Activated CD8-positive, alpha-beta memory T cell treated with anti-CD3 and anti-CD28 coated beads, Interleukin-2, amount 10 ng/mL, durations not matched to agents 7 days and 5 days (primary cell): ENCODE measurements at regions not wholly inside any gene's neighbourhood (a gene's known extent, or its start where the extent isn't known, plus 50 kb on each side); places are given as distances from the start of the nearest gene placed in this dataset.

Experiments
- ATAC-seq: fragments of 150-1000 bp; cut with Tn5 transposase; one replicate; pipeline ENCODE4 v1.10.0; 2021; ENCODE audit warnings: moderate library complexity
- CTCF ChIA-PET: fragments of 350-600 bp; sonication (Branson Sonifier 250); formaldehyde crosslinking; loops from one replicate; lab custom pipeline; 2021; ENCODE audit warnings: antibody characterized with exemption; lab: Charles Lee
- DNase-seq: peaks from one replicate; pipeline ENCODE4 v3.0.0-alpha.2; 2020
- H3K27ac Mint-ChIP-seq: one replicate; pipeline ENCODE4 v1.8.0; 2021; ENCODE audit warnings: mild to moderate bottlenecking, mixed read lengths
- H3K27me3 Mint-ChIP-seq: one replicate; pipeline ENCODE4 v1.8.0; 2021; ENCODE audit warnings: mixed read lengths
- H3K36me3 Mint-ChIP-seq: one replicate; pipeline ENCODE4 v1.8.0; 2021; ENCODE audit warnings: mild to moderate bottlenecking, mixed read lengths
- H3K4me1 Mint-ChIP-seq: one replicate; pipeline ENCODE4 v1.8.0; 2021; ENCODE audit warnings: mixed read lengths
- H3K4me3 Mint-ChIP-seq: one replicate; pipeline ENCODE4 v1.8.0; 2021; ENCODE audit warnings: mild to moderate bottlenecking, moderate library complexity, mixed read lengths
- H3K9me3 Mint-ChIP-seq: one replicate; pipeline ENCODE4 v1.8.0; 2022; ENCODE audit warnings: low read depth, mixed read lengths

GRCh38 chr16:75918109-75918508 lies 191.8 kb upstream of the CPHXL start:
- CTCF ChIA-PET = no interaction called here
- no peaks in the 10 kb centered on the region for H3K9me3 Mint-ChIP-seq
- H3K27ac Mint-ChIP-seq = no peak overlapping the region
- no peaks in the 10 kb centered on the region for H3K4me1 Mint-ChIP-seq
- no peak overlapping the region for H3K4me3 Mint-ChIP-seq
- DNase-seq = no peak
- H3K27me3 Mint-ChIP-seq = no peaks in the 10 kb centered on the region
- no peak for ATAC-seq
- H3K36me3 Mint-ChIP-seq = no peaks in the 10 kb centered on the region

GRCh38 chr16:75919664-75920063 lies 193.4 kb upstream of the CPHXL start:
- no peak overlapping the region for H3K27ac Mint-ChIP-seq
- no peaks in the 10 kb centered on the region for H3K4me1 Mint-ChIP-seq
- DNase-seq (no peak), ATAC-seq (no peak)
- no peaks in the 10 kb centered on the region for H3K9me3 Mint-ChIP-seq
- H3K36me3 Mint-ChIP-seq = no peaks in the 10 kb centered on the region
- H3K27me3 Mint-ChIP-seq = no peaks in the 10 kb centered on the region
- no peak overlapping the region for H3K4me3 Mint-ChIP-seq
- CTCF ChIA-PET = no interaction called here

GRCh38 chr16:75921281-75921680 lies 195.0 kb upstream of the CPHXL start:
- no peak for ATAC-seq
- H3K36me3 Mint-ChIP-seq = no peaks in the 10 kb centered on the region
- no peak overlapping the region for H3K4me3 Mint-ChIP-seq
- no peaks in the 10 kb centered on the region for H3K27me3 Mint-ChIP-seq
- no peak for DNase-seq
- H3K27ac Mint-ChIP-seq = no peak overlapping the region
- CTCF ChIA-PET = no interaction called here
- H3K4me1 Mint-ChIP-seq = no peaks in the 10 kb centered on the region
- no peaks in the 10 kb centered on the region for H3K9me3 Mint-ChIP-seq

- no peak for DNase-seq
- Mint-ChIP-seq H3K4me3 (no peak overlapping the region), H3K4me1 (no peaks in the 10 kb centered on the region), H3K27ac (no peak overlapping the region), H3K27me3 (no peaks in the 10 kb centered on the region), H3K36me3 (no peaks in the 10 kb centered on the region), H3K9me3 (no peaks in the 10 kb centered on the region)
- no peak for ATAC-seq
- CTCF ChIA-PET = no interaction called here
Measured at GRCh38 chr16:75922250-75922649, 196.0 kb upstream of the CPHXL start.

- Mint-ChIP-seq H3K9me3 (no peaks in the 10 kb centered on the region), H3K4me1 (no peaks in the 10 kb centered on the region), H3K27me3 (no peaks in the 10 kb centered on the region), H3K36me3 (no peaks in the 10 kb centered on the region), H3K4me3 (no peak overlapping the region), H3K27ac (no peak overlapping the region)
- CTCF ChIA-PET = no interaction called here
- DNase-seq = no peak
- no peak for ATAC-seq
Measured at GRCh38 chr16:75924397-75924796, 198.1 kb upstream of the CPHXL start.

DNA sequence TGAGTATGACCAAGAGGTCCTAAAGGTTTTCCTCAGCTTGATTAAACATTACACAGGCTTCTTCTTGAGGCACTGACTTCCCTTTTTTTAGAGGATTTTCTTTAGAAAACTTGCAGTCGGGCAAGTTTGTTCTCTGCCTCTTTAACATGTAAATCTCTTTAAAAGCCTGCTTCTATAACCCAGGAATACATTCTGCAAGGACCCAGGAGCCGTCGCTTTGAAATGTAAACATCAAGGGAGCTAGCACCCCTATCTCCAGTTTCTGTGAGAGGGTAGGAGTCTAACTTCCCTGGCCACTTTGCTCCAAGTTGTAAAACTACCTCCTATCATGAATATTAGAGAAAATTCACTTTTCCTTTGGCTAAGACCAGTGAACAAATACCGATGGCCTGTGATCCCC lies 201.5 kb upstream of the CPHXL start:
- CTCF ChIA-PET = interaction anchor here (0.6 kb wide), 1 partner anchor 1135 kb away, joined by 3 read pairs; no protein-coding TSS in a partner anchor
- Mint-ChIP-seq H3K4me1 (no peaks in the 10 kb centered on the region), H3K9me3 (no peaks in the 10 kb centered on the region), H3K27ac (no peak overlapping the region), H3K27me3 (no peaks in the 10 kb centered on the region), H3K4me3 (no peak overlapping the region), H3K36me3 (no peaks in the 10 kb centered on the region)
- no peak for ATAC-seq
- no peak for DNase-seq

GRCh38 chr16:75928295-75928694 lies 202.0 kb upstream of the CPHXL start:
- ATAC-seq = no peak
- Mint-ChIP-seq H3K9me3 (no peaks in the 10 kb centered on the region), H3K36me3 (no peaks in the 10 kb centered on the region), H3K4me1 (no peaks in the 10 kb centered on the region), H3K4me3 (no peak overlapping the region), H3K27me3 (no peaks in the 10 kb centered on the region), H3K27ac (no peak overlapping the region)
- CTCF ChIA-PET = no interaction called here
- no peak for DNase-seq

GRCh38 chr16:75929046-75929445 lies 202.8 kb upstream of the CPHXL start:
- Mint-ChIP-seq H3K4me3 (no peak overlapping the region), H3K27me3 (no peaks in the 10 kb centered on the region), H3K27ac (no peak overlapping the region), H3K4me1 (no peaks in the 10 kb centered on the region), H3K36me3 (no peaks in the 10 kb centered on the region), H3K9me3 (no peaks in the 10 kb centered on the region)
- ATAC-seq (no peak), DNase-seq (no peak)
- CTCF ChIA-PET = no interaction called here

DNA sequence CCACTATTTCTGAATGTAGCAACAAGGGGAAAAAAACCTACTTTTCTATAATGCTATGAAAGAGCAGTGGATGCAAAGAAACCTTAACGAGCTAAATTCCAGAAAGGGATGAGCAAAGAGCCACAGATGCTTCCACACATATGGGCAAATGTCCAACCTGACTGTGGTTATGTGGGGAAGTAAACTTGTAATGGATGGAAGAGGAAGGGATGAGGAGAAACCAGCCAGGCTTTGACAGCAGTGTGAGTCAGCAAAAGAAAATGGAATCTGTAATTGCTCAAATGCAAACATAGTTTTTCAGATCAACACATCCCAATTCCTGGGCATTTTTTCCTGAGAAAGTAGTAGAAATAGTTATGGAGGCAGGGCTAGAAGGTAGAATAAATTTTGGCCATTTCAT lies 204.8 kb upstream of the CPHXL start:
- no peaks in the 10 kb centered on the region for H3K36me3 Mint-ChIP-seq

GRCh38 chr16:75931970-75932369 lies 205.7 kb upstream of the CPHXL start:
- no peak for ATAC-seq
- CTCF ChIA-PET = no interaction called here
- H3K4me1 Mint-ChIP-seq = no peaks in the 10 kb centered on the region
- H3K36me3 Mint-ChIP-seq = no peaks in the 10 kb centered on the region
- no peak for DNase-seq
- no peaks in the 10 kb centered on the region for H3K27me3 Mint-ChIP-seq
- H3K27ac Mint-ChIP-seq = no peak overlapping the region
- no peaks in the 10 kb centered on the region for H3K9me3 Mint-ChIP-seq
- no peak overlapping the region for H3K4me3 Mint-ChIP-seq

More for the DNA sequence above, 204.8 kb upstream of the CPHXL start:
- DNase-seq = no peak
- Mint-ChIP-seq H3K27me3 (no peaks in the 10 kb centered on the region), H3K4me1 (no peaks in the 10 kb centered on the region), H3K27ac (no peak overlapping the region), H3K9me3 (no peaks in the 10 kb centered on the region), H3K4me3 (no peak overlapping the region)
- no peak for ATAC-seq
- CTCF ChIA-PET = no interaction called here

DNA sequence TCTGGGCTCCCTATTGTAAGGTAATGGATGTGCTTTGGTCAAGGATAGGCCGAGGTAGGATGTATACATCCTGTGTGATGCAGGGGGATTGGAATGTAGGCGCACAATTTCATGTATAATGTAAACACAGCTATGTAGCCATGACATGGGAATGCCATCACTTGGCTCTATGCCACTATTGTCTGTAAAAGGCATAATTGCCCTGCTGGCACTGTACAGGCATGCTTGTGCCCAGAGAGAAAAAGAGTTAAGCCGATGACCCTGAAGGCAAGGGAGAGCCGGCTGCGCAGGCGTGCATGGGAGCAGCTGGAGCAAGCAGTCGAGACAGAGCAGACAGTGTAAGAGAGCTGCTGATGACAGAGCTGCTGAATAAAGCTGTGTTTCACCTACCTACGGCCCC lies 212.5 kb upstream of the CPHXL start:
- Mint-ChIP-seq H3K36me3 (no peaks in the 10 kb centered on the region), H3K27me3 (no peaks in the 10 kb centered on the region), H3K27ac (no peak overlapping the region), H3K4me1 (no peaks in the 10 kb centered on the region), H3K4me3 (no peak overlapping the region), H3K9me3 (no peaks in the 10 kb centered on the region)
- no peak for ATAC-seq
- DNase-seq = no peak
- CTCF ChIA-PET = no interaction called here

- Mint-ChIP-seq H3K4me1 (no peaks in the 10 kb centered on the region), H3K27ac (no peak overlapping the region), H3K36me3 (no peaks in the 10 kb centered on the region), H3K27me3 (no peaks in the 10 kb centered on the region), H3K9me3 (no peaks in the 10 kb centered on the region), H3K4me3 (no peak overlapping the region)
- ATAC-seq = no peak
- CTCF ChIA-PET = no interaction called here
- no peak for DNase-seq
Measured at GRCh38 chr16:75942351-75942750, 216.1 kb upstream of the CPHXL start.

DNA sequence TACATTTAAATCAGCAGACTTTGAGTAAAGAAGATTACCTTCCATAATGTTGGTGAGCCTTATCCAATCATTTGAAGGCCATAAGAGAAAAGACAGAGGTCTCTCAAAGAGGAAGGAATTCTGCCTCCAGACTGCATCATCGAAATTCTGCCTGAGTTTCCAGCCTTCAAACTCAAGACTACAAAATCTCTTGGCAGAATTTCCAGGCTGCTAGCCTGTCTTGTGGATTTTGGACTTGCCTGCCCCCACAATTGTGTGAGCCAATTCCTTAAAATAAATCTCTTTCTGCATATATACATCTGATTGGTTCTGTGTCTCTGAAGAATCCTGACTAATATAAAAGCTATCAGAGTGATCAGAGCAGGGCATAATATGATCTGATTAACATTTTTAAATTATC lies 216.6 kb upstream of the CPHXL start:
- H3K27me3 Mint-ChIP-seq = no peaks in the 10 kb centered on the region
- no peak overlapping the region for H3K27ac Mint-ChIP-seq
- DNase-seq (no peak), ATAC-seq (no peak)
- CTCF ChIA-PET = no interaction called here
- no peaks in the 10 kb centered on the region for H3K4me1 Mint-ChIP-seq
- H3K4me3 Mint-ChIP-seq = no peak overlapping the region
- no peaks in the 10 kb centered on the region for H3K36me3 Mint-ChIP-seq
- no peaks in the 10 kb centered on the region for H3K9me3 Mint-ChIP-seq

DNA sequence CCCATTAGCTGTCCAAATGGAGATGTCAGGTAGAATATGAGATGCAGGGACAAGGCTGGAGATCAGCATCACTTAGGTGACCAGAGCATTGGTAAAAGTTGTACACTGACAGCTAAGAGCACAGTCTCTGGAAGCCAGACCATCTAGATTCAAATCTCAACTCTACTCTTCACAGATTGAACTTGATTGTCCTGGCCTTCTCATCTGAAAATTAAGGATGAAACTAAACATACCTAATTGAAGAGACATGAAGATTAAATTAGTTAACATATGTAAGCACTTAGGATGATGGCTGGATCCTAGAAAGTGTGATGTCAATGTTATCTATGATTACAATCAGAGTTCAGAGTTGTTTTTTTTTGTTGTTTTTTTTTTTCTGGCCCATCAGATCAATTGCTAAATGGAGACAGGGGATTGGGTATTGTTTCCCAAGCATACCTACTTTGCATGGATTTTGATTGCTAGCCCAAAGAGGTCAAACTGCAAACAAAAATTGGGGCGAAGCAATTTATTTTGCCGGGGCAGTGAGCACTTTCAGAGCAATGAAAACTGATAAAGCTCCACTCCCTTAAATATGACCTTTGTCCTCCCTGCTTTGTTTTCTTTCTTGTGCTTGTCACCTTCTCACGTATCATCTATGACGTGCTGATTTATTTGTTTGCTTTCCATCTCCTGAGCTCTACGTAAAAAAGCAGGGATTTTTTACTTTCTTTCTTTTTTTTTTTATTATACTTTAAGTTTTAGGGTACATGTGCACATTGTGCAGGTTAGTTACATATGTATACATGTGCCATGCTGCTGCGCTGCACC lies 217.6 kb upstream of the CPHXL start:
- no peak for DNase-seq
- H3K36me3 Mint-ChIP-seq = no peaks in the 10 kb centered on the region
- H3K9me3 Mint-ChIP-seq = no peaks in the 10 kb centered on the region
- H3K27me3 Mint-ChIP-seq = no peaks in the 10 kb centered on the region
- CTCF ChIA-PET = no interaction called here
- ATAC-seq = no peak
- no peak overlapping the region for H3K27ac Mint-ChIP-seq
- H3K4me1 Mint-ChIP-seq = no peaks in the 10 kb centered on the region
- H3K4me3 Mint-ChIP-seq = no peak overlapping the region
